Gastrocnemius medialis (tissue), 4 donors: ENCODE measurements at regions not wholly inside any gene's neighbourhood (a gene's known extent, or its start where the extent isn't known, plus 50 kb on each side); places are given as distances from the start of the nearest gene placed in this dataset.

ENCODE experiments used
- ATAC-seq, 2 donors: fragments of 150-250 bp; one replicate each; pipeline ENCODE4 v1.9.1; 2016
- DNase-seq, 2 donors: peaks; one replicate each; pipeline ENCODE4 v3.0.0-alpha.2; 2019
- H3K27ac ChIP-seq, 4 donors: fragments of 200-600 bp; sonication (generic); 1 replicate in 1 of 4; 2 replicates in 3 of 4; pipeline ENCODE4 v1.5.1; 2016 to 2018; ENCODE audit warnings: mild to moderate bottlenecking in 2 of 4, moderate library complexity in 1 of 4
- H3K27me3 ChIP-seq, 3 donors: fragments of 200-600 bp; sonication (generic) in 2 of 3; 1 replicate in 1 of 3; 2 replicates in 2 of 3; pipeline versions ENCODE4 v1.5.1 to v1.6.0; 2016 to 2019; ENCODE audit warnings: mild to moderate bottlenecking in 1 of 3, moderate library complexity in 1 of 3
- H3K36me3 ChIP-seq, 2 donors: fragments of 200-600 bp; sonication (generic) in 1 of 2; one replicate each; pipeline ENCODE4 v1.5.1; 2017 to 2018
- H3K4me1 ChIP-seq, 2 donors: fragments of 200-600 bp; sonication (generic) in 1 of 2; one replicate each; pipeline ENCODE4 v1.5.1; 2016 to 2017; ENCODE audit warnings: mild to moderate bottlenecking in 2 of 2
- H3K4me3 ChIP-seq, 4 donors: fragments of 200-600 bp; sonication (generic) in 3 of 4; 1 replicate in 1 of 4; 2 replicates in 3 of 4; pipeline ENCODE4 v1.5.1; 2016 to 2019; ENCODE audit warnings: mild to moderate bottlenecking in 2 of 4
- H3K9me3 ChIP-seq, 3 donors: fragments of 200-600 bp; sonication (generic) in 2 of 3; 1 replicate in 1 of 3; 2 replicates in 2 of 3; pipeline ENCODE4 v1.5.1; 2016 to 2019
- POLR2A ChIP-seq, 2 donors: fragments of 450-650 bp; IDR thresholded peaks; one replicate each; pipeline ENCODE4 v1.6.1; 2017; ENCODE audit warnings: antibody characterized with exemption in 2 of 2, mild to moderate bottlenecking in 2 of 2, moderate library complexity in 2 of 2
- in situ Hi-C, 4 donors: fragments of 200-750 bp; cut with MboI; loops; one replicate each; pipeline versions ENCODE4 v1.15.0 to v1.8.0; 2017; ENCODE audit warnings: low sequenced_read_pairs in 4 of 4
- intact Hi-C: fragments of 100-400 bp; cut with DNase I; formaldehyde crosslinking; loops from one replicate; pipeline ENCODE4 v1.15.1; 2023; ENCODE audit warnings: low total_unique reads
- TF ChIP-seq, protein P1 (sequence below), 5 experiments: fragments of 450-650 bp in 3 of 5; fragments of 200-600 bp in 2 of 5; sonication (generic) in 2 of 5; IDR thresholded peaks in 4 of 5; conservative IDR thresholded peaks in 1 of 5; 1 replicate in 4 of 5; 2 replicates in 1 of 5; pipeline ENCODE4 v1.5.1; 2016 to 2019; ENCODE audit warnings: antibody characterized with exemption in 5 of 5, mild to moderate bottlenecking in 3 of 5, moderate library complexity in 3 of 5

GRCh38 chr18:78904179-78904531, 75.5 kb upstream of the SALL3 start:
- Histone ChIP-seq H3K4me1 (no peaks in the 10 kb centered on the region), H3K4me3 (no peak overlapping the region), H3K36me3 (no peaks in the 10 kb centered on the region), H3K9me3 (no peaks in the 10 kb centered on the region), H3K27me3 (no peaks in the 10 kb centered on the region), H3K27ac (no peak overlapping the region)
- intact Hi-C loops, result no loop called here
- ATAC-seq, result no peak
- no peak for DNase-seq
- TF ChIP-seq, protein P1, sequence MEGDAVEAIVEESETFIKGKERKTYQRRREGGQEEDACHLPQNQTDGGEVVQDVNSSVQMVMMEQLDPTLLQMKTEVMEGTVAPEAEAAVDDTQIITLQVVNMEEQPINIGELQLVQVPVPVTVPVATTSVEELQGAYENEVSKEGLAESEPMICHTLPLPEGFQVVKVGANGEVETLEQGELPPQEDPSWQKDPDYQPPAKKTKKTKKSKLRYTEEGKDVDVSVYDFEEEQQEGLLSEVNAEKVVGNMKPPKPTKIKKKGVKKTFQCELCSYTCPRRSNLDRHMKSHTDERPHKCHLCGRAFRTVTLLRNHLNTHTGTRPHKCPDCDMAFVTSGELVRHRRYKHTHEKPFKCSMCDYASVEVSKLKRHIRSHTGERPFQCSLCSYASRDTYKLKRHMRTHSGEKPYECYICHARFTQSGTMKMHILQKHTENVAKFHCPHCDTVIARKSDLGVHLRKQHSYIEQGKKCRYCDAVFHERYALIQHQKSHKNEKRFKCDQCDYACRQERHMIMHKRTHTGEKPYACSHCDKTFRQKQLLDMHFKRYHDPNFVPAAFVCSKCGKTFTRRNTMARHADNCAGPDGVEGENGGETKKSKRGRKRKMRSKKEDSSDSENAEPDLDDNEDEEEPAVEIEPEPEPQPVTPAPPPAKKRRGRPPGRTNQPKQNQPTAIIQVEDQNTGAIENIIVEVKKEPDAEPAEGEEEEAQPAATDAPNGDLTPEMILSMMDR (IDR thresholded peaks at IDR 0.05 in 4 of 5, conservative IDR thresholded peaks at IDR 0.05 in 1 of 5), result no peak
- TF ChIP-seq POLR2A (IDR thresholded peaks at IDR 0.05), result no peak
- in situ Hi-C loops, result no loop called here

DNA sequence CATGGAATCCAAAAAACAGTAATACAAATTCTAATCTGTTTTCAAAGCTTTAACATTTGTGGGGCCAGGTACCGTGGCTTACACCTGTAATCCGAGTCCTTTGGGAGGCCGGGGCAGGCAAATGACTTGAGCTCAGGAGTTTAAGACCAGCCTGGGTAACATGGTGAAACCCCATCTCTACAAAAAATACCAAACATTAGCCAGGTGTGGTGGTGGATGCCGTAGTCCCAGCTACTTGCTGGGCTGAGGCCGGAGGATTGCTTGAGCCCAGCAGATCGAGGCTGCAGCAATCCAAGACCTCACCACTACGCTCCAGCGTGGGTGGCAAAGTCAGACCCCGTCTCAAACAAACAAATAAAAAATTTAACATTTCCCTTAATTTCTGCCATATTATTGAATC, 74.3 kb upstream of the SALL3 start:
- H3K36me3 ChIP-seq, result no peaks in the 10 kb centered on the region
- no peaks in the 10 kb centered on the region for H3K27me3 ChIP-seq
- H3K27ac ChIP-seq, result no peak overlapping the region
- no peak for TF ChIP-seq POLR2A (IDR thresholded peaks at IDR 0.05)
- TF ChIP-seq, protein P1 (IDR thresholded peaks at IDR 0.05 in 4 of 5, conservative IDR thresholded peaks at IDR 0.05 in 1 of 5), result no peak
- no peaks in the 10 kb centered on the region for H3K9me3 ChIP-seq
- DNase-seq (no peak), ATAC-seq (no peak)
- intact Hi-C loops, result no loop called here
- no peaks in the 10 kb centered on the region for H3K4me1 ChIP-seq
- in situ Hi-C loops, result no loop called here
- H3K4me3 ChIP-seq, result no peak overlapping the region

DNA sequence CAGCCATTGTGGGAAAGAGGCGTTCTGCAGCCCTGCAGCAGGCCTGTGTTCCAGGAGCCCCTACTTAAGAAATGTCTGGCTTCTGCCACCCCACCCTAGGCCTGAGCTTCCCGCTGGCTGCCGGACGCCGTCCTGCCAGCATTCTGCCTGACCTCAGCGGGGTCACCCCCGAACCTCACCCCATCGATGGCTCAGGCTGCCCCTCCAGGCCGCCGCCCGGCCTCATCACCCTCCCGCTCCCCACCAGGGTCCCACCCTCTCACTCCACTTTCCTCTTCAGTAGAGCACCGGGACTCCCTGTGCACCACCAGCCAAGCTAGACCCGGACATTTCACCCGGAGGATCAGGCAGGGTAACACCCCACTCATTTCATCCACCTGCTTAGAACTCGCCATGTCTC, 73.6 kb upstream of the SALL3 start:
- TF ChIP-seq, protein P1 (IDR thresholded peaks at IDR 0.05 in 4 of 5, conservative IDR thresholded peaks at IDR 0.05 in 1 of 5), result no peak
- TF ChIP-seq POLR2A (IDR thresholded peaks at IDR 0.05), result no peak
- Histone ChIP-seq H3K9me3 (no peaks in the 10 kb centered on the region), H3K27ac (no peak overlapping the region), H3K36me3 (no peaks in the 10 kb centered on the region), H3K27me3 (no peaks in the 10 kb centered on the region), H3K4me1 (no peaks in the 10 kb centered on the region), H3K4me3 (no peak overlapping the region)
- no peak for DNase-seq
- ATAC-seq, result no peak
- in situ Hi-C loops (no loop called here), intact Hi-C loops (no loop called here)

DNA sequence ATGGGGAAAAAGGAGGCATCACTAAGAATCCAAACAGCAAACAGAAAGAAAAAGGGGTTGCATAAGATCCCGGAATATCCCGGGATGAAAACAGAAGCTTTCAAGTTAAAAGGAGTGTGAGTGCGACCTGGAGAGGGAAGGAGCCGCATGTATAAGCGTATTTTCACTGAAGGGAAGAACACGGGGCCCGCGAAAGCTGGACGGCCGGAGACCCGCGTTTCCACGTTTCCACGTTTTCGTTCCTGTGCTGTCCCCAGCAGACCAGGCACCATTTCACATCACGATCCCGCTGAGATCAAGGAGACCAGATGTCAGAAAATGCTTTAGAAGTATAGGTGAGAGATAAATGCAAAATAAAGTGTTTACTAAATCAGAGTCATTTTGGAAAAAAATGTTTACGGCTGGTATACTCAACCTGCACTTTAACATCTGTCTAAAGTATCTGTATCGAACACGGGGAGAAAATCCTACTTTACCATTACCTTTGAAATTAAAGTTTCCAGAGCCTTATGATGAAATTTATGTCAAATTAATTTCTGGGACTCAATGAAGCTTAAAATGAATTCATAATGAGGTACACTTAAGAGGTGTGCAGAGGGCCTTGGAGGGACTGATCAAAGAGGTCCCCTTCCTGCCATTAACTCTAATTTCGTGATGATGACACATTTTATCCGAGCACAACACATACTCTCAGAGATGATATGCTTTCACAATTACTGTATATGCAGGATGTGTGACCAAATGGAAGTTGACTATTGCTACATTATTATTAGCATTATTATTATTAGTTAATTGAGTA, 71.0 kb upstream of the SALL3 start:
- H3K4me1 ChIP-seq, result no peaks in the 10 kb centered on the region
- no peaks in the 10 kb centered on the region for H3K27me3 ChIP-seq
- in situ Hi-C loops (no loop called here), intact Hi-C loops (no loop called here)
- TF ChIP-seq, protein P1 (IDR thresholded peaks at IDR 0.05 in 4 of 5, conservative IDR thresholded peaks at IDR 0.05 in 1 of 5), result no peak
- TF ChIP-seq POLR2A (IDR thresholded peaks at IDR 0.05), result no peak
- no peaks in the 10 kb centered on the region for H3K36me3 ChIP-seq
- H3K4me3 ChIP-seq, result no peak overlapping the region
- ATAC-seq (no peak), DNase-seq (no peak)
- H3K9me3 ChIP-seq, result no peaks in the 10 kb centered on the region
- no peak overlapping the region for H3K27ac ChIP-seq
